Nephron progenitor cell (in vitro differentiated cells): ENCODE measurements at regions not wholly inside any gene's neighbourhood (a gene's known extent, or its start where the extent isn't known, plus 50 kb on each side); places are given as distances from the start of the nearest gene placed in this dataset.

ENCODE experiments used
- DNase-seq: peaks from one replicate; pipeline ENCODE4 v3.0.0; 2021
- H3K27ac Mint-ChIP-seq: 2 replicates; pipeline ENCODE4 v1.8.0; 2021; ENCODE audit warnings: mild to moderate bottlenecking, moderate library complexity, mixed read lengths
- H3K27me3 Mint-ChIP-seq: 2 replicates; pipeline ENCODE4 v1.8.0; 2021; ENCODE audit warnings: mild to moderate bottlenecking, low read depth, mixed read lengths; ENCODE audit not compliant: poor library complexity
- H3K36me3 Mint-ChIP-seq: 2 replicates; pipeline ENCODE4 v1.8.0; 2021; ENCODE audit warnings: low read depth, mixed read lengths
- H3K4me1 Mint-ChIP-seq: 2 replicates; pipeline ENCODE4 v1.8.0; 2021; ENCODE audit warnings: mixed read lengths
- H3K4me3 Mint-ChIP-seq: 2 replicates; pipeline ENCODE4 v1.8.0; 2021; ENCODE audit warnings: mild to moderate bottlenecking, moderate library complexity, mixed read lengths
- H3K9me3 Mint-ChIP-seq: 2 replicates; pipeline ENCODE4 v1.8.0; 2021; ENCODE audit warnings: mild to moderate bottlenecking, moderate library complexity, mixed read lengths
- TF ChIP-seq, protein P1 (sequence below): fragments of 200-600 bp; sonication (generic); IDR thresholded peaks from 2 replicates; pipeline ENCODE4 v1.5.0; 2021; ENCODE audit warnings: antibody characterized with exemption

DNA sequence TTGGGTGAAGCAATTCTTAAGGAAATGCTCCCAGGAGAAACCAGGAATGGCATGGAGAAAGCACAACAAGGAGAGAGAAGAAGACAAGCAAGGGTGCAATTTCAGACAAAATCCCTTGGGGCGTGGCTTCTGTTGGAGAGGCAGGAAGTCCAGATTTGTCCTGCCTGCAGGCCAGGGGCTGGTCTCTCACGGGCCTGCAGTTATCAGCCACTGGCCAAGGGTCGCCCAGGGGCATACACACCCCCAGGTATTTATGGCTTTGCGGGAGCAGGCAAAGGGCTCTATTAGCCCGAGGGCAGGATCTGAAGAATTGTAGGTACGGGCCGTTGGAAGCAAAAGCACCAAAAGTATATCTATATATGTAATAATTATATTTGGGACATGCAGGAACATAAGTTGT is 87.7 kb downstream of the IYD start:
- no peak for DNase-seq
- H3K9me3 Mint-ChIP-seq: peaks cover 11% of the 10 kb centered on the region
- H3K36me3 Mint-ChIP-seq: no peaks in the 10 kb centered on the region
- peaks cover 5% of the 10 kb centered on the region for H3K27me3 Mint-ChIP-seq
- no peak overlapping the region for H3K27ac Mint-ChIP-seq
- H3K4me1 Mint-ChIP-seq: peaks cover 70% of the 10 kb centered on the region
- TF ChIP-seq, protein P1, sequence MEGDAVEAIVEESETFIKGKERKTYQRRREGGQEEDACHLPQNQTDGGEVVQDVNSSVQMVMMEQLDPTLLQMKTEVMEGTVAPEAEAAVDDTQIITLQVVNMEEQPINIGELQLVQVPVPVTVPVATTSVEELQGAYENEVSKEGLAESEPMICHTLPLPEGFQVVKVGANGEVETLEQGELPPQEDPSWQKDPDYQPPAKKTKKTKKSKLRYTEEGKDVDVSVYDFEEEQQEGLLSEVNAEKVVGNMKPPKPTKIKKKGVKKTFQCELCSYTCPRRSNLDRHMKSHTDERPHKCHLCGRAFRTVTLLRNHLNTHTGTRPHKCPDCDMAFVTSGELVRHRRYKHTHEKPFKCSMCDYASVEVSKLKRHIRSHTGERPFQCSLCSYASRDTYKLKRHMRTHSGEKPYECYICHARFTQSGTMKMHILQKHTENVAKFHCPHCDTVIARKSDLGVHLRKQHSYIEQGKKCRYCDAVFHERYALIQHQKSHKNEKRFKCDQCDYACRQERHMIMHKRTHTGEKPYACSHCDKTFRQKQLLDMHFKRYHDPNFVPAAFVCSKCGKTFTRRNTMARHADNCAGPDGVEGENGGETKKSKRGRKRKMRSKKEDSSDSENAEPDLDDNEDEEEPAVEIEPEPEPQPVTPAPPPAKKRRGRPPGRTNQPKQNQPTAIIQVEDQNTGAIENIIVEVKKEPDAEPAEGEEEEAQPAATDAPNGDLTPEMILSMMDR: no peak
- no peak overlapping the region for H3K4me3 Mint-ChIP-seq

DNA sequence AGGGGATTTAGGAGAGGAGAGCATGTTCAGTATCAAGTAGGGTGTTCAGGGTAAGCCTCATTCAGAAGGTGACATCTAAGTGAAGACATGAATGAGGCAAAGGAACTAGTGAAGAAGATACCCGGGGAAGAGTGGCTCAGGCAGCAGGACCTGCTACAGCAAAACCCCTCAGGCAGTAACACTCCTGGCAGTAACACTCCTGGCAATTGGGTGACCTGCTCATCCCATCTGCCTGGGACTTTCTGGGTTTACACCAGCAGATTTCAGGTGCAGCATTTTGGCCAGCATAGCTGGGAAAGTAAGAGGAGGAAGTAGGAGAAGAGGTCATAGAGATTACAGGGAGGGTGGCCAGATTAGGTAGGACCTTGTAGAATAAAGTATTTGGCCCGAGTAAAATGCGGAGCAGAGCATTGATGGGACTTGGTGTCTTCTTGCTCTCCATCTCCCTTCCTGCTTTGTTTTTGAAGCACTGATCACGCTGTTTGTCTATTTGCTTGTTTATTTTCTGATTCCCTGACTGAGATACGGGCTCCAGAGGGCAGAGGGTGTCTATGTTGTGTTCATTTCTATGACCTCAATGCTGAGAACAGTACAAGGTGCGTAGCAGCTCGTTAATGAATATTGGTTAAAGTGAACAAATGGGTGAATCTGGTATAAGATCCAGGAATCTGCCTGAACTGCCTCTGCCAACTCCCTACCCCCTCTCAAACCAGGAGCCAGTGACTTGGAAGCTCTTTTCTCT is 88.3 kb downstream of the IYD start:
- Mint-ChIP-seq H3K36me3 (no peaks in the 10 kb centered on the region), H3K27ac (peak overlapping the region; percentile 64)

DNA sequence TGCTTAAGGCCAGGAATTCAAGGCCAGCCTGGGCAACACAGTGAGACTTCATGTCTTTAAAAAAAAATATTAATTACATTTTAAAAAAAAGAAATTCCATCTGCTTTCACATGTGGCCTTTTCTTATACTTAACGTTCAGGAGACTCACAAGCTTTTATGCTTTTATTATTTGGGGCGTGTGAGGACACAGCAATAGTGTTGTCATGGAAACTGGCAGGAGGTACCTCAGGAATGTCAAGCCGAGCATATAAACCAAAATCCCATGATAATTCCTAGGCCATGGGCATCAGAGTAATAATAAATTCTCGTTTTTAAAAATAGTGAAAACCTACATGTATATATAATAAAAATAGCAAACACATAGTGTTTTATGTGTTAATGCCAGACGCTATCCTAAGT is 89.8 kb downstream of the IYD start:
- H3K4me3 Mint-ChIP-seq: no peak overlapping the region
- no peaks in the 10 kb centered on the region for H3K36me3 Mint-ChIP-seq
- TF ChIP-seq, protein P1: no peak
- H3K27me3 Mint-ChIP-seq: peaks cover 9% of the 10 kb centered on the region
- peaks cover 24% of the 10 kb centered on the region for H3K9me3 Mint-ChIP-seq
- H3K27ac Mint-ChIP-seq: no peak overlapping the region
- no peak for DNase-seq
- peaks cover 49% of the 10 kb centered on the region for H3K4me1 Mint-ChIP-seq

More for the DNA sequence above, 88.3 kb downstream of the IYD start:
- TF ChIP-seq, protein P1: no peak
- peaks cover 5% of the 10 kb centered on the region for H3K27me3 Mint-ChIP-seq
- H3K4me1 Mint-ChIP-seq: peaks cover 64% of the 10 kb centered on the region
- H3K4me3 Mint-ChIP-seq: no peak overlapping the region
- no peak for DNase-seq
- peaks cover 13% of the 10 kb centered on the region for H3K9me3 Mint-ChIP-seq

DNA sequence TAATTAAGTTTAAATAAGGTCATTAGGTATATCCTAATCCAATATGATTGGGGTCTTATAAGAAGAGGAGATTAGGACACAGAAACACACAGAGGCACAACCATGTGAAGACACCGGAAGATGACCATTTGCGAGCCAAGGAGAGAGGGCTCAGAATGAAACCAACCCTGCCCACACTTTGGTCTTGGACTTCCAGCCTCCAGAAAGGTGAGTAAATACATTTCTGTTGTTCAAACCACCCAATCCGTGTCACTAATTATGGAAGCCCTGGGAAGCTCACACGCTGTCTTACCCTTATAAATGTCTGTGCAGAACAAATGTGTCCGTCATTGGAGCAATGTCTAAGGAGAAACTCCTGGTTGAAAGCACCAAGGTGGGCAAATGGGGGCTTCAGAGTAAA is 95.0 kb downstream of the IYD start:
- Mint-ChIP-seq H3K27me3 (peaks cover 8% of the 10 kb centered on the region), H3K9me3 (peaks cover 24% of the 10 kb centered on the region), H3K27ac (no peak overlapping the region), H3K36me3 (no peaks in the 10 kb centered on the region), H3K4me3 (no peak overlapping the region), H3K4me1 (peaks cover 9% of the 10 kb centered on the region)
- TF ChIP-seq, protein P1: no peak
- DNase-seq: no peak

DNA sequence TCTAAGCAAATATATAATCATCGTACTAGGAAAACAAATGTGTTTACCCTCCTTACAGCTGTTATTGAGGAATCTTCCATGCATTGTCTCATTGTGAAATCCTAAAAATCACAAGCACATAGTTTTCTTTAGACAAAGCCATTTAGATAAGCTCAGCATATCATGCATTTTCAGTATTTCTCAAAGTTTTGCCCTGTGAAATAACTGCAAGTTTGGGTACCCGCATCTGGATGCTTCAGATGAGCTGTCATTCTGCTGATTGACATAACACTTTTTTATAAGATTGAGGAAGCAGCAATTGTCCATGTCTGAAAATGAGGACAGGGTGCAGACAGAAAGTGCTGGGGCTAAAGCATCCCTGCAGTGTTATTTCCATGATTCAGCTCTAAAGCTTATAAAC is 96.2 kb downstream of the IYD start:
- Mint-ChIP-seq H3K36me3 (no peaks in the 10 kb centered on the region), H3K4me1 (no peaks in the 10 kb centered on the region), H3K4me3 (no peak overlapping the region), H3K9me3 (peaks cover 21% of the 10 kb centered on the region), H3K27ac (no peak overlapping the region), H3K27me3 (peaks cover 9% of the 10 kb centered on the region)
- no peak for DNase-seq
- TF ChIP-seq, protein P1: no peak

- H3K4me3 Mint-ChIP-seq: no peak overlapping the region
- no peak for DNase-seq
- TF ChIP-seq, protein P1: no peak
- H3K27ac Mint-ChIP-seq: no peak overlapping the region
- peaks cover 9% of the 10 kb centered on the region for H3K27me3 Mint-ChIP-seq
- no peaks in the 10 kb centered on the region for H3K36me3 Mint-ChIP-seq
- H3K9me3 Mint-ChIP-seq: peaks cover 17% of the 10 kb centered on the region
- no peaks in the 10 kb centered on the region for H3K4me1 Mint-ChIP-seq
Measured at GRCh38 chr6:150465610-150466009, 96.8 kb downstream of the IYD start.
